ENCODE measurements at regions not wholly inside any gene's neighbourhood (a gene's known extent, or its start where the extent isn't known, plus 50 kb on each side); places are given as distances from the start of the nearest gene placed in this dataset.

GRCh38 chr2:163462993-163463392 lies 272.8 kb downstream of the FIGN start:
- no peak for ATAC-seq
- no peak for DNase-seq (ENCODE audit: low spot score)

- DNase-seq (ENCODE audit: low spot score) (no peak), ATAC-seq (no peak)
These were observed 275.8 kb downstream of the FIGN start for GRCh38 chr2:163459986-163460385.

GRCh38 chr2:163456953-163457743 lies 278.7 kb downstream of the FIGN start:
- DNase-seq (ENCODE audit: low spot score) (no peak), ATAC-seq (no peak)

- DNase-seq (ENCODE audit: low spot score) (no peak), ATAC-seq (no peak)
These were observed 280.0 kb downstream of the FIGN start for GRCh38 chr2:163455815-163456214.

- DNase-seq (ENCODE audit: low spot score): no peak
- ATAC-seq: no peak
These were observed 281.9 kb downstream of the FIGN start for GRCh38 chr2:163453920-163454319.

GRCh38 chr2:163441603-163442002 lies 294.2 kb downstream of the FIGN start:
- ATAC-seq (no peak), DNase-seq (ENCODE audit: low spot score) (no peak)

- ATAC-seq (no peak), DNase-seq (ENCODE audit: low spot score) (no peak)
These were observed 298.8 kb downstream of the FIGN start for GRCh38 chr2:163436963-163437362.

GRCh38 chr2:163428187-163428586 lies 307.6 kb downstream of the FIGN start:
- DNase-seq (ENCODE audit: low spot score): no peak
- ATAC-seq: no peak

GRCh38 chr2:163420604-163421003 lies 315.2 kb downstream of the FIGN start:
- ATAC-seq (no peak), DNase-seq (ENCODE audit: low spot score) (no peak)

GRCh38 chr2:163419000-163419830 lies 316.6 kb downstream of the FIGN start:
- ATAC-seq: no peak
- DNase-seq (ENCODE audit: low spot score): no peak

GRCh38 chr2:163417596-163418337 lies 318.0 kb downstream of the FIGN start:
- ATAC-seq (no peak), DNase-seq (ENCODE audit: low spot score) (no peak)

- ATAC-seq (no peak), DNase-seq (ENCODE audit: low spot score) (no peak)
These were observed 321.7 kb downstream of the FIGN start for GRCh38 chr2:163414121-163414520.

GRCh38 chr2:163407296-163407695 lies 328.5 kb downstream of the FIGN start:
- ATAC-seq (no peak), DNase-seq (ENCODE audit: low spot score) (no peak)

- DNase-seq (ENCODE audit: low spot score): no peak
- no peak for ATAC-seq
These were observed 330.5 kb downstream of the FIGN start for GRCh38 chr2:163405298-163405697.

GRCh38 chr2:163401481-163401880 lies 334.3 kb downstream of the FIGN start:
- no peak for ATAC-seq
- DNase-seq (ENCODE audit: low spot score): no peak

GRCh38 chr2:163397451-163397850 lies 338.4 kb downstream of the FIGN start:
- DNase-seq (ENCODE audit: low spot score): no peak
- no peak for ATAC-seq

GRCh38 chr2:163395602-163396001 lies 340.2 kb downstream of the FIGN start:
- ATAC-seq: no peak

GRCh38 chr2:163389838-163390237 lies 346.0 kb downstream of the FIGN start:
- ATAC-seq: no peak

More at GRCh38 chr2:163395602-163396001, 340.2 kb downstream of the FIGN start:
- no peak for DNase-seq (ENCODE audit: low spot score)

GRCh38 chr2:163375472-163375871 lies 360.3 kb downstream of the FIGN start:
- DNase-seq (ENCODE audit: low spot score) (no peak), ATAC-seq (no peak)

More at GRCh38 chr2:163389838-163390237, 346.0 kb downstream of the FIGN start:
- DNase-seq (ENCODE audit: low spot score): no peak

- no peak for ATAC-seq
- DNase-seq (ENCODE audit: low spot score): no peak
These were observed 360.7 kb downstream of the FIGN start for GRCh38 chr2:163375070-163375469.

GRCh38 chr2:163374282-163374681 lies 361.5 kb downstream of the FIGN start:
- DNase-seq (ENCODE audit: low spot score): no peak
- ATAC-seq: no peak

All from left lobe of liver (tissue), 2 donors.